Peyer's patch (tissue), 4 donors: ENCODE measurements at regions not wholly inside any gene's neighbourhood (a gene's known extent, or its start where the extent isn't known, plus 50 kb on each side); places are given as distances from the start of the nearest gene placed in this dataset.
"Not testable (repeated sequence)": the region's sequence is repeated elsewhere in the genome, so short reads cannot be mapped to it uniquely, and the experiment has no call there.

Experiments
- DNase-seq, 3 donors: peaks; one replicate each; pipeline ENCODE4 v3.0.0-alpha.2; 2017 to 2019
- H3K27ac ChIP-seq, 4 donors: fragments of 200-600 bp; sonication (generic); one replicate each; pipeline ENCODE4 v1.5.1; 2016 to 2019
- H3K27me3 ChIP-seq, 2 donors: fragments of 200-600 bp; sonication (generic); one replicate each; pipeline ENCODE4 v1.5.1; 2019
- H3K36me3 ChIP-seq, 3 donors: fragments of 200-600 bp; sonication (generic); one replicate each; pipeline ENCODE4 v1.5.1; 2016 to 2019
- H3K4me1 ChIP-seq, 4 donors: fragments of 200-600 bp; sonication (generic); one replicate each; pipeline ENCODE4 v1.5.1; 2016 to 2019
- H3K4me3 ChIP-seq, 4 donors: fragments of 200-600 bp; sonication (generic); 1 replicate in 3 of 4; 2 replicates in 1 of 4; pipeline ENCODE4 v1.5.1; 2016 to 2019; ENCODE audit warnings: mild to moderate bottlenecking in 1 of 4
- H3K9me3 ChIP-seq, 4 donors: fragments of 200-600 bp; sonication (generic); one replicate each; pipeline ENCODE4 v1.5.1; 2016 to 2019; ENCODE audit warnings: mild to moderate bottlenecking in 1 of 4
- POLR2A ChIP-seq, 2 donors: fragments of 450-650 bp; IDR thresholded peaks; one replicate each; pipeline ENCODE4 v1.5.1; 2017; ENCODE audit warnings: antibody characterized with exemption in 2 of 2, mild to moderate bottlenecking in 2 of 2, moderate library complexity in 2 of 2
- TF ChIP-seq, protein P1 (sequence below), 6 experiments: fragments of 450-650 bp in 4 of 6; fragments of 200-600 bp in 2 of 6; sonication (generic) in 1 of 6; IDR thresholded peaks; one replicate each; pipeline ENCODE4 v1.5.1; 2017 to 2019; ENCODE audit warnings: antibody characterized with exemption in 6 of 6, mild to moderate bottlenecking in 3 of 6, moderate library complexity in 1 of 6

DNA sequence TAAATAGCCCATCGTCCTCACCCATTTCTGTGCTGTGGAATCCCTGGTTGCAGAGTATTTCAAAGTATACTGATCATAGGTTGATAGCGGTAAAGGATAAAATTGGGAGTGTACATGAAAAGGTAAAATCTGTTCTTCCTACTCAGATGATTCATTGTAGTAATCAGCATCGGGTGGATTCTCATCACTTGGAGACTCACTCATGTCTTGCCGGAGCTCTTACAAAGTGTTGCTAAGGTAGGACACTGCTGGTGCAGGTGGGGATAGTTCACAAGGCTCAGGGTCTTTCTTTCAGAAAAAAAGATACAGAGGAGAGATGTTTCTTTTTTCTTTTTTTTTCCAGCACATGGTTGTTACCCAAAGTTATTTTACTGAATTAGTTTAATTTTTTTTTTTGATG, 84.8 kb downstream of the MTNR1B start:
- Histone ChIP-seq H3K27me3 (no peaks in the 10 kb centered on the region), H3K4me3 (no peak overlapping the region), H3K9me3 (no peaks in the 10 kb centered on the region), H3K36me3 (no peaks in the 10 kb centered on the region), H3K4me1 (no peaks in the 10 kb centered on the region), H3K27ac (no peak overlapping the region)
- DNase-seq = no peak
- no peak for TF ChIP-seq POLR2A (IDR thresholded peaks at IDR 0.05)
- TF ChIP-seq, protein P1, sequence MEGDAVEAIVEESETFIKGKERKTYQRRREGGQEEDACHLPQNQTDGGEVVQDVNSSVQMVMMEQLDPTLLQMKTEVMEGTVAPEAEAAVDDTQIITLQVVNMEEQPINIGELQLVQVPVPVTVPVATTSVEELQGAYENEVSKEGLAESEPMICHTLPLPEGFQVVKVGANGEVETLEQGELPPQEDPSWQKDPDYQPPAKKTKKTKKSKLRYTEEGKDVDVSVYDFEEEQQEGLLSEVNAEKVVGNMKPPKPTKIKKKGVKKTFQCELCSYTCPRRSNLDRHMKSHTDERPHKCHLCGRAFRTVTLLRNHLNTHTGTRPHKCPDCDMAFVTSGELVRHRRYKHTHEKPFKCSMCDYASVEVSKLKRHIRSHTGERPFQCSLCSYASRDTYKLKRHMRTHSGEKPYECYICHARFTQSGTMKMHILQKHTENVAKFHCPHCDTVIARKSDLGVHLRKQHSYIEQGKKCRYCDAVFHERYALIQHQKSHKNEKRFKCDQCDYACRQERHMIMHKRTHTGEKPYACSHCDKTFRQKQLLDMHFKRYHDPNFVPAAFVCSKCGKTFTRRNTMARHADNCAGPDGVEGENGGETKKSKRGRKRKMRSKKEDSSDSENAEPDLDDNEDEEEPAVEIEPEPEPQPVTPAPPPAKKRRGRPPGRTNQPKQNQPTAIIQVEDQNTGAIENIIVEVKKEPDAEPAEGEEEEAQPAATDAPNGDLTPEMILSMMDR (IDR thresholded peaks at IDR 0.05) = no peak

DNA sequence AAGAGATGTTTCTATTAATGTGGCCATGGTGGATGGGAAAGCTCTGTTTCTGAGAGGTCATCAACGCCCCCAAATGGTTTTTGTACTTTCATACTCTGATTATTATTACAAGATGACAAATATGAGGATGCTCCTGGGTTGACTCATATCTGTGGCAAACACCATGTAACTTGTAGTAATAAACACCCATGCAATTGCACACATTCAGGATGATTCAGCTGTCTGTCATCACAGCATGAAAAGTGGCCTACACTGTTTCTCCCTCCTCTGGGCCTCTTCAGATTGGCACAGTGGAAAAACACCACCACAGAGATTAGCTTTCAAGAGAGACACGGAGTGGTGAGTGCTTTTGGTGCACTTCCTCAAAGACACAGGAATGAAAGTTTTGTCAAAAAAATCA, 85.4 kb downstream of the MTNR1B start:
- no peak for DNase-seq
- H3K36me3 ChIP-seq = no peaks in the 10 kb centered on the region
- H3K27ac ChIP-seq = no peak overlapping the region
- H3K4me1 ChIP-seq = no peaks in the 10 kb centered on the region
- TF ChIP-seq, protein P1 (IDR thresholded peaks at IDR 0.05) = no peak
- no peak for TF ChIP-seq POLR2A (IDR thresholded peaks at IDR 0.05)
- H3K4me3 ChIP-seq = no peak overlapping the region
- H3K27me3 ChIP-seq = no peaks in the 10 kb centered on the region
- H3K9me3 ChIP-seq = no peaks in the 10 kb centered on the region

DNA sequence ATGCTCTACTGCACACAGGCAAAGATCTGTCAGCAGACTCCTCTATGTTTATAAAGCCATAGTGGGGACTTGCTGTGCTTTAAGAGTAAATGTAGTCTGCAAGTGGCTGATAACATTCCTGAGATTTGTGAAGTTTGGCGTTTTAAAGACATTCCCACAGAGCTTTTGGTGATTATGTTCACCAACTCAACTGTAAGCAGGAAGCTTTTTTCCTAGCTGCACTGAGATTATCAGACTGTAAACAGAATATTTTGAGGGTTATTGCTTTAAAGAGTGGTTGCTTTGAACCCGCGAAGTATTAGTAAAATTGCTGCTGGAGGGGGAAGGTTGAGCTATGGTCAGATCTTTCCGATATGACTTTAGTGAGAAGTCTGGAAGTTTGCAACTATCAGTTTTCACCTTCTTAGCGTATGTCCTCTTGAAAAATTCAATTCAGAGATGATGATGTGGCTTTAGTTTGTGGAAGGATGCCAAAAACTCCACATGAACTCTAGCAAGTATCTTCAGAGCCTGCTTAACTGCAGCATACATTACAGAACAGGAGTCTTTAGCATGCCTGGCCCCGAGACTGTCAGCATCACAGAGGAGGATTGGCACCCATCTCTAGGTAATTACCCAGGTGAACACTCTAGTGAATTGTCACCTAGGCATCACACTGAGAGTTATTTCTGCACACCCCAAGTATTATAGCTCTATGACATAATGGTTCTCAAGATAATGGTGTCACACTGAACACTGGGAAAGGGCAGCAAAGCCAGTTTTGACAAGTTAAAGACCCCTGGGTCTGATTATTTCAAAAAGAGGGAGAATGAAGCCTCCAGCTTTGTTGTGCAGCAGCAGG, 89.9 kb downstream of the MTNR1B start:
- Histone ChIP-seq H3K27me3 (no peaks in the 10 kb centered on the region), H3K27ac (no peak overlapping the region), H3K4me3 (no peak overlapping the region), H3K9me3 (no peaks in the 10 kb centered on the region), H3K36me3 (no peaks in the 10 kb centered on the region), H3K4me1 (no peaks in the 10 kb centered on the region)
- no peak for DNase-seq
- TF ChIP-seq, protein P1 (IDR thresholded peaks at IDR 0.05) = no peak
- no peak for TF ChIP-seq POLR2A (IDR thresholded peaks at IDR 0.05)

DNA sequence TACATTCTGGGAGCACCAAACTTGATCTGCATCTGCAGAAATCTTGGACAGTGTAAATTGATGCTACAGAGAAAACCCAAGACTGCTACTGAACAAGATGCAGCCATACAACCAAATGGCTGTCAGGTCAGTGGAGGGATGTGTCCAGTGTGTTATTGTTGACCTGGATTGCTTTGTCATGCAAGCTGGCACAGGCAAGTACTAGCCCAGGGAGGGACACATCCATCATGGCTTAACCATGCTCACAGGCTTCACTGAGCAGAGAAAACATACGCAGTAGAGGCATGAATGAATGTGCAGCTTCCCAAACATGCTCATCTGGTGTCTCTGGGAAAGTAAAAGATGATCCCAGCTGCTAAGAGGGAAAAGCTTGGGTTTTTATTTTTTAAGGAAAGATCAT, 93.6 kb downstream of the MTNR1B start:
- TF ChIP-seq POLR2A (IDR thresholded peaks at IDR 0.05) = no peak
- TF ChIP-seq, protein P1 (IDR thresholded peaks at IDR 0.05) = no peak

DNA sequence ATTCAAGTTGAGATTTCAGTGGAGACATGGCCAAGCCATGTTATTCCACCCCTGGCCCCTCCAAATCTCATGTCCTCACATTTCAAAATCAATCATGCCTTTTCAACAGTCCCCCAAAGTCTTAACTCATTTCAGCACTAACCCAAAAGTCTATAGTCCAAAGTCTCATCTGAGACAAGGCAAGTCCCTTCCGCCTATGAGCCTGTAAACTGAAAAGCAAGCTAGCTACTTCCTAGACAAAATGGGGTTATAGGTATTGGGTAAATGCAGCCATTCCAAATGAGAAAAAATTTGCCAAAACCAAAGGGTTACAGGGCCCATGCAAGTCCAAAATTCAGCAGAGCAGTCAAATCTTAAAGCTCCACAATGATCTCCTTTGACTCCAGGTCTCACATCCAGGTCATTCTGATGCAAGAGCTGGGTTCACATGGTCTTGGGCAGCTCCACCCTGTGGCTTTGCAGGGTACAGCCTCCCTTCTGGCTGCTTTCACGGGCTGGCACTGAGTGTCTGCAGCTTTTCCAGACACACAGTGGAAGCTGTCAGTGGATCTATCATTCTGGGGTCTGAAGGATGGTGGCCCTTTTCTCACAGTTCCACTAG, 95.7 kb downstream of the MTNR1B start:
- not testable (repeated sequence) for H3K27me3 ChIP-seq, H3K36me3 ChIP-seq, H3K4me3 ChIP-seq, H3K27ac ChIP-seq, DNase-seq, H3K9me3 ChIP-seq, H3K4me1 ChIP-seq
- TF ChIP-seq, protein P1 (IDR thresholded peaks at IDR 0.05) = peak in 1 of 6 experiments; percentile 6

More for the DNA sequence above, 93.6 kb downstream of the MTNR1B start:
- H3K36me3 ChIP-seq = no peaks in the 10 kb centered on the region
- no peak overlapping the region for H3K4me3 ChIP-seq
- no peaks in the 10 kb centered on the region for H3K9me3 ChIP-seq
- no peak overlapping the region for H3K27ac ChIP-seq
- DNase-seq = no peak
- no peaks in the 10 kb centered on the region for H3K27me3 ChIP-seq
- no peaks in the 10 kb centered on the region for H3K4me1 ChIP-seq
